GM18511 (cell line): ENCODE measurements at regions not wholly inside any gene's neighbourhood (a gene's known extent, or its start where the extent isn't known, plus 50 kb on each side); places are given as distances from the start of the nearest gene placed in this dataset.
"Not testable (repeated sequence)": the region's sequence is repeated elsewhere in the genome, so short reads cannot be mapped to it uniquely, and the experiment has no call there.

ENCODE experiments used
- ATAC-seq: cut with Tn5 transposase; IDR thresholded peaks from one replicate; pipeline ENCODE4 v1.9.1; 2021; ENCODE audit warnings: mild to moderate bottlenecking, moderate library complexity; ENCODE audit not compliant: unreplicated experiment

DNA sequence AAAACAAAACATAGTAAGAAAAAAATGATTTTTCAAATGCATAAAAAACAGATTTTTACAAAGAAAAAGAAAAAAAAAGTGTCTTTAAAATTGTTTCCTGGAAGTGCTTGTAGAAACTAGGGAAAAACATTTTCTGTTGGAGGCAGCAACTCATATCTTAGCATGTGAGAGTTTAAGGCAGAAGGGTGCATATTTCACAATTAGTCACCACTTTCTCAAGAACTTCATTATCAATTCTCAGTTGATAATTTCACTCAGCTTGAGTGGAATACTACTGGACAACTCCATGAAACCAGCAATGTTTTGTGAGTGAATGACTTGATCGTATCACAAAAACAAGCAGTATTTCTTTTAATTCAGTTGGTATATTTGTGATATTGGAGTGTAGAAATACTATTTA, 508.3 kb upstream of the DAB2 start:
- no peak for ATAC-seq

DNA sequence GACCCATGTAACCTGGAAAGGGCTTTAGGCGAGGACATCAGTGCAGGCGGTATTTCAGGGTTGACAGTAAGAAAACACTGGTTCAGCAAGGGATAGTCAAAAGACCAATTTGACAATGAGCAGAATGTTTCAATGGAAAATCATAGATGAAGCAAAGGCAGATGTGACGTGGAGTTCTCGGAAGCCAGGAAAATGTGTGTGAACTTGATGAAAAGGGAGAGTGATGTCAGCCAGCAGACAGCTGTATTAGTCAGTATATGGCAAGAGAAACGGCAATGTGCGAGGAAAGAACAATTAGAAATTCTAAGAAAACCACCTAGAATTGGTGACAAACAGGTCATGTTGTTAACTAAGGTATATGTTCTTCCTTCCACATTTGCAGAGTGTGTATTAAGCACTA, 503.9 kb upstream of the DAB2 start:
- no peak for ATAC-seq

DNA sequence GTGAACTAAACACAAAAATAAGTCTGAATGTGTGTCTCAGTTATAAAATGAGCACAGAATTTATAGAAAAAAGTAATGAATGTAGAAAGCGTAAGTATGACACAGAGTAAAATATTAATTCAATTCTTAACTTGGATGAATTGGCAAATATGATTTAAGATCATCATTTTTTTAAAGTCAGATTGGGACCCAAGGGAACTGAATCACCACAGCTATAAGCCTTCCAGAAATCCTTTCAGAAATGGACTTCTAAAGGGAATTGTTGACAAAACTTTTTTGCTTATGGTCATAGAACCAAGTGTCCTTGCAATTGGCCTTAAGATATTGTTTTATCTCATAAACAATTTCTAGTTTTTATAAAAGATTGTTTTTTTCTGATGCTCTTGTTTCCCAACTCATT, 495.1 kb upstream of the DAB2 start:
- no peak for ATAC-seq

DNA sequence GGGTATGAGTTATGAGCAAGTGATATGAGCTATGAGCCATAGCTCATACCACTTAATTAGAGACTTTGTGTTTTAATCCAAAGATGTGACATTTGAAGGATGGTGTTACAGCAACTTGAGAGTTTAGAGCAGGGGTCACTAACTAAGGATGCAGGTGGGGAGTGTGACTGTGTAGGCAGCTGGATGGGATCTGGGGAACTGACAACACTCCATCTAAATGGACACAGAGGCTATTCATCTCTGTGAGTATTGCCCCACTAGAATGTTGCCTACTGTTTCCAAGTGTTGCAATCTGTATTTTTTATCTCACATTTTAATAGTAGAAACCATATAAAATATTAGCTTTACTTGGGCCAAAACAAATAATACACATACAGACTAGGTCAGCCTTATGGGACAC, 488.1 kb upstream of the DAB2 start:
- ATAC-seq = no peak

DNA sequence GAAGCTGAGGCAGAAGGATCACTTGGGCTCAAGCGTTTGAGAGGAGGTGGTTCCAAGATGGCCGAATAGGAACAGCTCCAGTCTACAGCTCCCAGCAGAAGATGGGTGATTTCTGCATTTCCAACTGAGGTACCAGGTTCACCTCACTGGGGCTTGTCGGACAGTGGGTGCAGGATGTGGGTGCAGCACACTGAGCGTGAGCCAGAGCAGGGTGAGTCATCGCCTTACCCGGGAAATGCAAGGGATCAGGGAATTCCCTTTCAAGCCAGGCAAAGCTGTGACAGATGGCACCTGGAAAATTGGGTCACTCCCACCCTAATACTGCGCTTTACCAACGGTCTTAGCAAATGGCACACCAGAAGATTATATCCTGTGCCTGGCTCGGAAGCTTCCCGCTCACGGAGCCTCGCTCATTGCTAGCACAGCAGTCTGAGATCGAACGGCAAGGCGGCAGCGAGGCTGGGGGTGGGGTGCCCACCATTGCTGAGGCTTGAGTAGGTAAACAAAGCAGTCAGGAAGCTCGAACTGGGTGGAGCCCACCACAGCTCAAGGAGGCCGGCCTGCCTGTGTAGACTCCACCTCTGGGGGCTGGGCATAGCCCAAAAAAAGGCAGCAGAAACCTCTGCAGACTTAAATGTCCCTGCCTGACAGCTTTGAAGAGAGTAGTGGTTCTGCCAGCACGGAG, 482.6 kb upstream of the DAB2 start:
- ATAC-seq = not testable (repeated sequence)

DNA sequence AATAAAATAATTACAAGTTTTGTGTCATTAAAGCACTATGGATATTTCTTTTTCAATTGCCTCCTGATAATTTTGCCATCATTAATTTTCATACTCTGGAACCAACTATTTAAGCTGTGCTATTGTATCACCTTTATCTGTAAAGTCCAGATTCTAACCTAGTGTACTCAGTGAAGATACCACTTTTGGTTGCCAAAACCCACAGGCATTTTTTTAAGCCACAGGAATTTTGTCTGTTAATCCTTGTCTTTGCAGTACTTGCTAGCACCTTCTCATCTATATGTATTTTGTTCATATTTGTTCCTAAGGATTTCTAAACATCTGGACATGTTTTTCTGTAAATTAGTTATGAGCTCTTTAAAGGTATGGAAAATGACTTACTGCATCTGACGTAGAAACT, 481.4 kb upstream of the DAB2 start:
- no peak for ATAC-seq

DNA sequence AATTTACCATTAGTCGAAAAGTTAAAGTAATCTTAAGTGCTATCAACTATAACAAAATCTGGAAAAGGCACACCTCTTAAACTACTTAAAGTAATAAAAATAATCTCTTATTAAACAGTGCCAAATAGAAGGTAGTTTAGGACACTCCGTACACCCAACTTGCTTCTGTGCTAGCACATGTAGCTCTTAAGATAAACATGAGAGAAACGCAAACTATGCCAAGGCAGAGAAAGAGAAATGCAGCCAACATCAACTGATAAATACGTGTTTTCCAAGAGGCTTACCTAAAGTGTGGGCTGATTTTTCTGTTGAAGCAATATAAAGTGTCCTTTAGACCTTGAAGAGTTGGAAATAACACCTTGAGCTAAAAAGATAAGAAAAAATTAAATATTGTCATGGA, 480.6 kb upstream of the DAB2 start:
- ATAC-seq = no peak

DNA sequence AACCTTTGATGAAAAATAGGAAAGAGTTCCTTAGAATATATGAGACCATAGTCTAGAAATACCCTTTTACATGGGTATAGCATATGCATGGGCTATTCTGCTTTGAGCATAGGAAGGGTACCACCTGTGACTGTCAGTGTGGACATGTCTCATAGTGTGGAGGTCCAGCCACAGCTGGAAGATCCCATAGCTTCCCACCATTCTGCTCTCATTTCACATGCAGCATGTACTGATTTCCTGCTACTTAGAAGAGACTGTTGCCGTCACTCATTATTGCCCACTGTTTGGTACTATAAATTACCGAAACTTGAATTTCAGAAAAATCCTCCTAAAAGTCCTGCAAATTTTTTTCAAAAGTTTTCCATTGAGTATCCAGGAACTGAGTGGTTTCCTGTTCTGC, 477.8 kb upstream of the DAB2 start:
- no peak for ATAC-seq

DNA sequence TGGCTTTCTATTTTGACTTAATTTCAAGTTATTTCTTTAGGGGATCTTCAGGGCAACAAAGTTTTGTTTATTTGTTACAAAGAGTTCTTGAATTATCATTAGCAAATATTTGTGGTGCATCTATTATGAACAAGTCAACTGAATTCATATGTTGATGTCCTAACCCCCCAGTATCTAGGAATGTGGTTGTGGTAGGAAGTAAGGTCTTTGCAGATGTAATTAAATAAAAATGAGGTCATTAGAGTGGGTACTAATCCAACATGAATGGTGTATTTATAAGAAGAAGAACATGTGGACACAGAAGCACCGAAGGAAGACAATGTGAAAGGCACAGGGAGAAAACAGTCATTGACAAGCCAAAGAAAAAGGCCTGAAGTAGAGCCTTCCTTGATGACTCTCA, 474.0 kb upstream of the DAB2 start:
- no peak for ATAC-seq

DNA sequence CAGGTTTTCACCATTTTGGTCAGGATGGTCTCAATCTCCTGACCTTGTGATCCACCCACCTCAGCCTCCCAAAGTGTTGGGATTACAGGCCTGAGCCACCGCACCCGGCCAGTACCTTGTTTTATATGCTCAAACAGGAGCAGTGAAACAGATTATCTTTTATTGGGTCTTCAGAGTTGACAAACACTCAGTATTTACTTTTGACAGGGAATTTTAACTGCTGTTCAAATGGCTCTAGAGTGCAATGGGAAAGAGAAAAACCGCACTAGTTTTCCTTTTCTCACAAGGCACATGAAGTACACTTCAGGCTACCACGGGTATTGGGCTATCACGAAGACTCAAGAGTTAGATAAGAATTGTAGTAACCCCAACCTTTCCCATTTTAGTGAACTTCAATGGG, 471.9 kb upstream of the DAB2 start:
- ATAC-seq = no peak

DNA sequence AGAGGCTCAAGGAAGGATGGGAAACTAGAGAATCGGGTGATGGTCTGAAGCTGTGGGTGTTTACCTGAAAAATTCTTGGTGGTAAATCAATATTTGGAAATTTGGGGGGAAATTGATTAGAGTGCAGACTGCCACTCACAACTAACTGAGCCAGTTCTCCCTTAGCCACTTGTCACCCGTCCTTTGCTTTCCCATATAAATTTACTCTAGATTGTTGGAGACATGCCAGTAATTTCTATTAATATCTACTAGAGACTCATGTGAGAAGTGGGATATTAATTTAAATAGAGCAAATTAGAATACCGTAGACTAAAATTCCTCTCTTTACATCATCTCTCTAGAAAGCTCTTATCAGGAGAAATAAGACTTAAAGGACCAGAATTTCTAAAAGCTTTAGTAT, 471.3 kb upstream of the DAB2 start:
- ATAC-seq = no peak

DNA sequence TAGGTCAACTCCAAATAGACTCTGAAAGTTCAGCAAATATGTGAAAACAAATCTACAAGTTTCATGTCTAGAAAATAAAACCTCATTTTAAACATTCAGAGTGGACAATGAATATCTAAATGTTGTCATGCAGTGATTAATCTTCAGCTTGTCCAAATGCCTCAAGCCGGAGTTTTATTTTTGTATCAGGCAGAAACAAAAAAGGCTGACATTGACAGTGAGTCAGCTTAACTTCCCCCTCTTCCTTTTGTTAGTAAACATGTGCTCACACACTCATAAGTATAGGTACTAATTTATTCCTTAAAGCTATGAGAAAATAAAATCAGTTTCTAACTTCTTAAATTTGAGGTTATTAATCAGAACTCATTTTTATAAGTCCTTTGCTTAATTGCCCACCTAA, 467.9 kb upstream of the DAB2 start:
- ATAC-seq = no peak

DNA sequence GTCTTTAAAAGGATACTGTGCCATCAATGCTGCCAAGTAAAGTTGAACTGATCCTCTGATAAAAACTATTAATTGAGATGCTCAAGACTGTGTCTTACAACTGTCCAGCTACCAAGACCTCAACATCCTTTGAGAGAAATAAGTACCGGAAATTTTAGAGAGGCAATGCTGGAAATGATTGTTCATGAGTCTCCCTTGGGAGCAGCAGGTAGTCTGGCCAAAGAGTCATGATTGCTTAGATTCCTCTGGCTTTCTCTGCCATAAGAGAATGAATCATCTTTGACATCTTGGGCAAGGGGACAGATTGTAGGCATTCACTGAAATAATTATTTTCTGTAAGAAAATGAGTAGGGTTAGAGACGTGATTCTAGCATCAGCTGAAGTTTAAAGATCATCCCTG, 466.6 kb upstream of the DAB2 start:
- ATAC-seq = no peak

DNA sequence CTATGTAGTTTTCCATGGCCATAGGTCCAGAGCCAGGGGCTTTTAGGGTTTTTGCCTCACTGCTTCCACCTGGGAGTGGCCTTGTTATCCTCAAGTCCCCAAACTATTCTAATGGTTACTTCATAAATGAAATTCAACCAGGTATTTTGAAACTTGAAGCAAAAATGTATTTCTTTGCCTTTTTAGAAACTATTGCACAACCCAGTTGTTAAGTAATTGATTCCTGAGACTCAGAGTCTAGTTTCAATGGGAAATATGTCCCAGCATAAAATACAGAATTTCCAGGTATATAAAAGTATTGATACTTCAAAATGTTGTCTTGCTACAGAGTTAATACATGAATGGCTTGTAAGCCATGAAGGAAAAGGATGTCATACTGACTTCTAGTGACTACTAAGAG, 456.2 kb upstream of the DAB2 start:
- no peak for ATAC-seq

DNA sequence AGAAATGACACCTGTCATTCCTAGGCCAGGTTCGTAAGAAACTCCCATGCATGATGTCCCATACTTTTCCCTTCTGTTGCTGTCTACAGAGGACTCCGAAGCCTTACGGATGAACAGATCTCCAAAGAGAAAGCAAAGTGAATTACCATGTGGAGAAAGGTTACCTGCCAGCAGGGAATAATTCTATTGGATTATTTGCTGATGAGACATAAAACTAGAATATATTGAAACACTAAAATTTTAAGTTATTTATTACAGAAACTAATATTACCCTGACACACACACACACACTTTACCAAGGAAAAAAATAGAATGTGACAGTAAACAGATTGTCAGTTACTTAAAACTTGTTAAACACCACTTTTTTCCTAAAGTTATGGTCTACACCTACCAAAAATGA, 452.7 kb upstream of the DAB2 start:
- ATAC-seq = no peak

DNA sequence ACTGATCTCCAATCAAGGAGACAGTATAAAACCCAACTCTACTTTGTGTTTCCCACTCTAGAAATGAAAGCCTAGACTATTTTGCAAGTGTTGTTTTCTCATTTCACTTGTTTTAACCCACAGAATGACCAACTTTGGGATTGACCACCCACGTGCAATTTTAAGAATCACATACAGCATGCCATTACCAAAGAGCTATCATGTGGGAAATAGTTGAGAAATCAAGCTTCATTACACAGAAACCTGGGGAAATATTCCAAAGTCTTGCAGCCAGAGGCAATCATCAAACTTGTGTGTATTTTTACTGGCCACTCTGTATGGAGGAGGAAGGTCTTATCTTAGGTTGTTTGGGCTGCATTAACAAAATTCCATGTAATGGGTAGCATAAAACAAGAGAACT, 451.4 kb upstream of the DAB2 start:
- no peak for ATAC-seq

DNA sequence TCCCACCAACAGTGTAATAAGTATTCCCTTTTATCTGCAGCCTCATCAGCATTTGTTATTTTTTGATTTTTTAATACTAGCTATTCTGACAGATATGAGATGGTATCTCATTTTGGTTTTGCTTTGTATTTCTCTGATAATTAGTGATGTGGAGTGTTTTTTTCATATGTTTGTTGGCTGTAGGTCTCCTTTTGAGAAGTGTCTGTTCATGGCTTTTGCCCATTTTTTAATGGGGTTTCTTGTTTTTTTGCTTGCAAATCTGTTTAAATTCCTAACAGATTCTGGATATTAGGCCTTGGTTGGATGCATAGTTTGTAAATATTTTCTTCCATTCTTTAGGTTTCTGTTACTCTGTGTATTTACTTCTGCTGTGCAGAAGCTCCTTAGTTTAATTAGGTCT, 445.4 kb upstream of the DAB2 start:
- no peak for ATAC-seq

DNA sequence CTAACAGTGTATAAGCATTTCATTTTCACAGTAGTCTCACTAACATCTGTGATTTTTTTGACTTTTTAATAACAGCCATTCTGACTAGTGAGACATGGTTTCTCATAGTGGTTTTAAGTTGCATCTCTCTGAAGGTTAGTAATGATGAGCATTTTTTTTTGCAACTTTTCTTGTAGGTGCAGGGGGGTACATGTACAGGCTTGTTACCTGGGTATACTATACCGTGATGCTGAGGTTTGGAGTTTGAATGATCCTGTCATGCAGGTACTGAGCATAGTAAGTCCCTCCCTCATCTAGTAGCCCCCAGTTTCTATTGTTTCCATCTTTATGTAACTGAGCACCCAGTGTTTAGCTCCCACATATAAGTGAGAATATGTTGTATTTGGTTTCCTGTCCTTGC, 444.6 kb upstream of the DAB2 start:
- no peak for ATAC-seq

DNA sequence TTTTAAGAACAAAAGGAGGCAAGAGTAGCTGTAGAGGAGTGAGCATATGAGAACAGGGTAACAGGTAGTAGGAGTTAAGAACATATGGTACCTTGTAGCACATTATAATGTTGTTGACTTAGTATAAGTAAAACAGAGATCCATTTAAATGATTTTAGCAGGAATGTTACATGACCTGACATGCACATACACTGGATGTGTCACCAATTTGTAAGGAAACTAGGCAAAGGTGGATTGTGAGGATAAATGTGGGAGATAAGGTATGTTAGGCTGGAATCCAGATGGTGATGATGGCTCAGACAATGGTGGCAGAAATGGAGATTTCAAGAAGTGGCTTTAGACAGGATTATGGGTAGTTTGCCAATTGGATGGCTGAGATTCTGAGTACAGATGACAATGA, 443.1 kb upstream of the DAB2 start:
- no peak for ATAC-seq

DNA sequence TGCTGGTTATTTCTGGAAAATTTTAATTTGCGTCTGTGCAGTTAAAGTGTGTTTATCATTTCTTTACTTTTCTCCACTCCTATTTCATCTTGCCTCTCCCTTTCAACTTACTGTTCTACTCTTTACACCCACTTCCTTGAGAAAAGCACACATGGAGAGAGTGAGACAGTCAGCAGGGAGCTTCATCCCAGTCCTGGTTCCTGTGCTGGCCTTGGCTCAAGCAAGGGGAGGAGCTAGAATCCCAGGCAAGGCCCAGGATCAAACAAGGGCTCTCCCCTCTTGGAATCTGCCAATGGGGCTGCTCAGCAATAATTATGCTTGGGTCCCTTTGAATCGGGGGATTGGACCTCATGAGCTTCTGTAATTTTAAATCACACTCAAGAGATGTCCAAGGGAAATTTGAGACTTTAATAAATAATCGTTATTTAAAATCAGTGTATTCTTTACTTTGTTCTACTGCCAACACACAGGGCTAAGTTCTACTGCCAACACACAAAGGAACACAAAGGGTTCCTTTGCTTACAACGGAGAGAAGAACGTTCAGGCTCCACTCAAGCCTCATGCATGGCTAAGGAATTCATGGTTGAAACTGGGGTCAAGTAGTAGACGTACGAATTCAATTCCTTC, 439.3 kb upstream of the DAB2 start:
- no peak for ATAC-seq

DNA sequence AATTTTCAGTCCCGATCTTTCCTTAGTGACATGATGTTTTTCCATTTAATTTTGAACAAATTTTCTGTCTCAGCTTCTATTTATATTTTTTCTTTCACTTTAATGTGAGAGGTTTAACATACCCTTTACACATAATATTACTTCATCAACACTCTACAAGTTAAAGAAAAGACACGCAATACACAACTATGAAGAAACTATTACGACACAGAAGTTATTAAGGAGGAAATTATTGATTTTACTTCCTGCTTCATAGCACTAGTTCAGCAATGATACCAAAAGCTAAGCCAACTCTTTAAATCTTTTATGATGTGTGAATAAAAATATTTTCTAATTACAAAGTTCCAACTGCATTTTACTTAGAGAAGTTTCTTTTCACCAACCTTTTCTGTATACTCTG, 432.3 kb upstream of the DAB2 start:
- no peak for ATAC-seq

DNA sequence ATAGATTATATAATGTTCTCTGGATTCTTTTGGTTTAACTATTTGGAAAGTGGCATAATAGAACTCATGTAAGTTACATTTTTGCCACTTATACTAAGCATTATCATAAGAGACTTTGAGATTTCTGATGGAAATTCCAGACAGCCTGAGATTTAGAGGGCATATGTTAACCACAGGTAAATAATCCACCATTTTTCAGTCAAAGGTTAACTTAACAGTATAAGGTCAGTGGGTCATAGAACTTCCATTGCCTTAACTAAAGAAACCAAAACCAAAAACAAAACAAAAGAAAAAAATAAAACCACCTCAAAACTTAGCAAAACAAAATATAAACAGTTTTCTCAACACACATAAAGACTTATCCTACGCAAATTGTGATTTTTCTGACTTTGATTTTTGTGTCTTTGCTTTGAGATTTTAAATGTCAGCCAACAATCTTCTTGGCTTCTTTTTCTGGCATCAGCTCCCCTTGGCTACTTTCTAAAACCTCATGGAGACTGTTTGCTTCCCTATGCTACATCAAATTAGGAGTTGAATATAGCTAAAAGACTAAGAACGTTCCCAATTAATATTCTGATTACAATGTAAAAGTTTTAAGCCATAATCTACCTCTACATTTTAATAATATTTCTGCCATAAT, 430.1 kb upstream of the DAB2 start:
- no peak for ATAC-seq

DNA sequence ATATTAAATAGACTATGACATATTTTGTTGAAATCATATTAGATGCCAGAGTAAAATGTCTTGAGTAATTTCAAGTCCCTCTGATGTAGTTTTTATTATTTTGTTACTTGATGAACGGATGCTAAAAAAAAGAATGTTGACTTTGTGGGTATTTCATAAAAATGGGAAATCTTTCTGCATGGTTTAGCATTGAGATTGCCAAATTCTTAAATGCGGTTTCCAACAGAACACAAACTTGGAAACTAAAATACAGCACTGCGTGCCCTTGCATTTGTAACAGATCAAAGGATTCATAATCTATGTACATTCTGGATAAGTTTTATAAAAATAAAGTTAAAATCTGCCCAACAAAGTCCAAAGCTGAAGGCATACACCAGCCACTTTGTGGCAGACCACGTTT, 425.5 kb upstream of the DAB2 start:
- ATAC-seq = no peak
